ENCODE measurements at regions not wholly inside any gene's neighbourhood (a gene's known extent, or its start where the extent isn't known, plus 50 kb on each side); places are given as distances from the start of the nearest gene placed in this dataset.
"Not testable (repeated sequence)": the region's sequence is repeated elsewhere in the genome, so short reads cannot be mapped to it uniquely, and the experiment has no call there.

GRCh38 chr11:69898123-69898522, 78.9 kb upstream of the FGF3 start:
- intact Hi-C loops (cut with micrococcal nuclease; ENCODE audit: unreplicated experiment) = no loop called here
- no peaks in the 10 kb centered on the region for H3K4me1 ChIP-seq (ENCODE audit: insufficient read depth, low read length, poor library complexity, severe bottlenecking)
- no peak overlapping the region for H3K4me3 ChIP-seq (ENCODE audit: low read depth, low read length, poor library complexity, severe bottlenecking)
- no peak for DNase-seq (ENCODE audit: low spot score)
- ChIA-PET POLR2A (ENCODE audit: low non-redundant PET) (no interaction called here), CTCF (no interaction called here)
- H3K27ac ChIP-seq (ENCODE audit: low read depth, low read length, poor library complexity, severe bottlenecking) = no peak overlapping the region
- no peaks in the 10 kb centered on the region for H3K9me3 ChIP-seq (ENCODE audit: low read depth, low read length, poor library complexity, severe bottlenecking)
- H3K36me3 ChIP-seq (ENCODE audit: insufficient read depth, low read length, poor library complexity, severe bottlenecking) = no peaks in the 10 kb centered on the region
- TF ChIP-seq CTCF (conservative IDR thresholded peaks at IDR 0.05; ENCODE audit: low read depth, low read length) (no peak), EZH2 (IDR thresholded peaks at IDR 0.05; ENCODE audit: borderline replicate concordance, low read depth, low read length, poor library complexity, severe bottlenecking) (no peak)
- BruUV-seq (replicated peaks) = no TSS peak
- H3K27me3 ChIP-seq (replicated peaks; ENCODE audit: insufficient read depth, low read depth, low read length, poor library complexity) = peaks cover 14% of the 10 kb centered on the region

DNA sequence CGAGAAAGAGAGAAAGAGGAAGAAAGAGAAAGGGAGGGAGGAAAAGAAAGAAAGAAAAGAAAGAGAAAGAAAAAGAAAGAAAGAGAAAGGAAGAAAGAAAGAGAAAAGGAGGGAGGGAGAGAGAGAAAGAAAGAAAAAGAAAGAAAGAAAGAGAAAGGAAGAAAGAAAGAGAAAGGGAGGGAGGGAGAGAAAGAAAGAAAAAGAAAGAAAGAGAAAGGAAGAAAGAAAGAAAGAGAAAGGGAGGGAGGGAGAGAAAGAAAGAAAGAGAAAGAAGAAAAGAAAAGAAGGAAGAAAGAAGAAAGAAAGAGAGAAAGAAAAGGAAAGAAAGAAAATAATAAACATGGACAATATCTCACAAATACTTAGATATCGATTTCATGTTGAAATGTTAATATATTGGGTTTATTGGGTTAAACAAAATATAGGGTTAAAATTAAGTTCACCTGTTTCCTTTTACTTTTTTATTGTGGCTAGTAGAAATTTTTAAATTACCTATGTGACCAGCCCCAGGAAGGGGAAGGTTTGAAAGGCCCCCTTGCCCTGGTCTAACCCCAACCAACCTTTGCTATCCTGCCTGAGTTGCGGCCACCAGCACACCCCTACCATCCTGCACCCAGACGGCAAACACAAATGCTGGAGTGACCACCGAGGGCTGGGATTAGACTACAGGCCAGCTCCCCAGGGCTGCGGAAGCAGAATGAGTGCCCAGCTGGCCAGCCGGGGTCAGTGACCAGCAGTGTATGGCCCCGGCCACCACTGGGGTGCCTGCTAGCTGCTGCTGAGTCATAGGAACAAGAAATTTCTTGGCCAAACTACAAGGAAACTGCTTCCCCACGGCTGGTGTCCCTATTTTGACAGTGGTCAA, 81.0 kb upstream of the FGF3 start:
- ChIA-PET POLR2A (ENCODE audit: low non-redundant PET) (no interaction called here), CTCF (interaction anchor here (1.3 to 1.9 kb wide), 2 partner anchors 10 to 20 kb away, joined by 3 to 6 read pairs; no protein-coding TSS in a partner anchor)
- no peaks in the 10 kb centered on the region for H3K9me3 ChIP-seq (ENCODE audit: low read depth, low read length, poor library complexity, severe bottlenecking)
- no peak overlapping the region for H3K27ac ChIP-seq (ENCODE audit: low read depth, low read length, poor library complexity, severe bottlenecking)
- no peaks in the 10 kb centered on the region for H3K36me3 ChIP-seq (ENCODE audit: insufficient read depth, low read length, poor library complexity, severe bottlenecking)
- BruUV-seq (replicated peaks) = no TSS peak
- TF ChIP-seq CTCF (conservative IDR thresholded peaks at IDR 0.05; ENCODE audit: low read depth, low read length) = no peak
- TF ChIP-seq EZH2 (IDR thresholded peaks at IDR 0.05; ENCODE audit: borderline replicate concordance, low read depth, low read length, poor library complexity, severe bottlenecking) = no peak
- H3K27me3 ChIP-seq (replicated peaks; ENCODE audit: insufficient read depth, low read depth, low read length, poor library complexity) = peaks cover 14% of the 10 kb centered on the region
- intact Hi-C loops (cut with micrococcal nuclease; ENCODE audit: unreplicated experiment) = no loop called here
- no peak for DNase-seq (ENCODE audit: low spot score)
- H3K4me1 ChIP-seq (ENCODE audit: insufficient read depth, low read length, poor library complexity, severe bottlenecking) = no peaks in the 10 kb centered on the region
- H3K4me3 ChIP-seq (ENCODE audit: low read depth, low read length, poor library complexity, severe bottlenecking) = no peak overlapping the region

GRCh38 chr11:69900822-69901302, 81.6 kb upstream of the FGF3 start:
- H3K36me3 ChIP-seq (ENCODE audit: insufficient read depth, low read length, poor library complexity, severe bottlenecking); H3K9me3 ChIP-seq (ENCODE audit: low read depth, low read length, poor library complexity, severe bottlenecking); BruUV-seq (replicated peaks); H3K27ac ChIP-seq (ENCODE audit: low read depth, low read length, poor library complexity, severe bottlenecking); POLR2A ChIA-PET (ENCODE audit: low non-redundant PET); intact Hi-C loops (cut with micrococcal nuclease; ENCODE audit: unreplicated experiment); H3K4me1 ChIP-seq (ENCODE audit: insufficient read depth, low read length, poor library complexity, severe bottlenecking); H3K4me3 ChIP-seq (ENCODE audit: low read depth, low read length, poor library complexity, severe bottlenecking); DNase-seq (ENCODE audit: low spot score): not testable (repeated sequence)
- CTCF ChIA-PET = interaction anchor here (0.7 to 1.9 kb wide), 3 partner anchors 9 to 189 kb away, joined by 3 to 6 read pairs (median 3); no protein-coding TSS in a partner anchor
- peaks cover 14% of the 10 kb centered on the region for H3K27me3 ChIP-seq (replicated peaks; ENCODE audit: insufficient read depth, low read depth, low read length, poor library complexity)

Measured in A673 (cell line).